ENCODE measurements at regions not wholly inside any gene's neighbourhood (a gene's known extent, or its start where the extent isn't known, plus 50 kb on each side); places are given as distances from the start of the nearest gene placed in this dataset.

- TF ChIP-seq CTCF (conservative IDR thresholded peaks at IDR 0.05 in 1 of 2, IDR thresholded peaks at IDR 0.05 in 1 of 2; ENCODE audit: low read depth in 1 of 2, low read length in 2 of 2), result no peak
- TF ChIP-seq EZH2 (IDR thresholded peaks at IDR 0.05; ENCODE audit: low read length, missing control alignments), result no peak
These were observed 76.6 kb upstream of the ZNF644 start for GRCh38 chr1:91098299-91098906.

Data from fibroblast of lung (primary cell).